Panc1 (cell line): ENCODE measurements at regions not wholly inside any gene's neighbourhood (a gene's known extent, or its start where the extent isn't known, plus 50 kb on each side); places are given as distances from the start of the nearest gene placed in this dataset.

Source experiments
- TCF7L2 ChIP-seq: IDR thresholded peaks from 2 replicates; pipeline ENCODE4 v1.6.1; 2011; ENCODE audit warnings: mild to moderate bottlenecking, low read depth, low read length, inconsistent platforms
- TF ChIP-seq, protein P1 (sequence below): fragments of 450-650 bp; IDR thresholded peaks from 2 replicates; pipeline ENCODE4 v1.5.1; 2017; ENCODE audit warnings: mild to moderate bottlenecking

DNA sequence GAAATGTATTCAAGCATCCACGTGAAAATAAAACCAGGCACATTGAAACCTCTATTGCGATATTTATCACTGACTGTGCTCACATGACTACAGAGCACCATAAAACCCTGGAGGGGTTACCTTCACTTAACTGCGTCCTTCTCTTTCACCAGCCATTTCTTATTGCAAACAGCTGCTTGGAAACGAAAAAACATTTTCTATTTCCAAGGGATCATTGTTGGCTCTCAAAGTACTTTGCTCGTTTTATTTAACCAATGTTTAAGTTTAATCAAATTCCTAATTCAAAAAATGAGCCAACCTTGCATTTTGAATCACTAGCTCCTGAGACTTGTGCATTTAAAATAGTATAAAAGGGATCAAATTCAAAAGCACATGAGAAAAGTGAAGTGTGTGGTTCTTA is 134.4 kb downstream of the OSR1 start:
- TF ChIP-seq, protein P1, sequence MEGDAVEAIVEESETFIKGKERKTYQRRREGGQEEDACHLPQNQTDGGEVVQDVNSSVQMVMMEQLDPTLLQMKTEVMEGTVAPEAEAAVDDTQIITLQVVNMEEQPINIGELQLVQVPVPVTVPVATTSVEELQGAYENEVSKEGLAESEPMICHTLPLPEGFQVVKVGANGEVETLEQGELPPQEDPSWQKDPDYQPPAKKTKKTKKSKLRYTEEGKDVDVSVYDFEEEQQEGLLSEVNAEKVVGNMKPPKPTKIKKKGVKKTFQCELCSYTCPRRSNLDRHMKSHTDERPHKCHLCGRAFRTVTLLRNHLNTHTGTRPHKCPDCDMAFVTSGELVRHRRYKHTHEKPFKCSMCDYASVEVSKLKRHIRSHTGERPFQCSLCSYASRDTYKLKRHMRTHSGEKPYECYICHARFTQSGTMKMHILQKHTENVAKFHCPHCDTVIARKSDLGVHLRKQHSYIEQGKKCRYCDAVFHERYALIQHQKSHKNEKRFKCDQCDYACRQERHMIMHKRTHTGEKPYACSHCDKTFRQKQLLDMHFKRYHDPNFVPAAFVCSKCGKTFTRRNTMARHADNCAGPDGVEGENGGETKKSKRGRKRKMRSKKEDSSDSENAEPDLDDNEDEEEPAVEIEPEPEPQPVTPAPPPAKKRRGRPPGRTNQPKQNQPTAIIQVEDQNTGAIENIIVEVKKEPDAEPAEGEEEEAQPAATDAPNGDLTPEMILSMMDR: no peak
- TF ChIP-seq TCF7L2: no peak
